Heart left ventricle (tissue), 16 donors: ENCODE measurements at regions not wholly inside any gene's neighbourhood (a gene's known extent, or its start where the extent isn't known, plus 50 kb on each side); places are given as distances from the start of the nearest gene placed in this dataset.

Source experiments
- ATAC-seq, 4 donors: fragments of 200-7000 bp; cut with Tn5 transposase; one replicate each; pipeline ENCODE4 v1.9.1; 2020 to 2022; ENCODE audit warnings: moderate library complexity in 4 of 4, mild to moderate bottlenecking in 3 of 4, moderate number of reproducible peaks in 1 of 4
- DNase-seq, 5 donors: peaks; one replicate each; pipeline ENCODE4 v3.0.0-alpha.2; 2020
- H3K27ac ChIP-seq, 12 donors: fragments of 200-600 bp; sonication (generic) in 4 of 12; one replicate each; pipeline versions ENCODE4 v1.5.0 to v1.8.0; 2016 to 2022; ENCODE audit warnings: mild to moderate bottlenecking in 2 of 12
- H3K27me3 ChIP-seq, 9 donors: fragments of 200-600 bp; sonication (generic) in 2 of 9; one replicate each; pipeline versions ENCODE4 v1.5.1 to v1.8.0; 2016 to 2022; ENCODE audit warnings: mild to moderate bottlenecking in 3 of 9
- H3K36me3 ChIP-seq, 9 donors: fragments of 200-600 bp; sonication (generic) in 2 of 9; one replicate each; pipeline versions ENCODE4 v1.5.0 to v1.8.0; 2018 to 2022; ENCODE audit warnings: mild to moderate bottlenecking in 2 of 9
- H3K4me1 ChIP-seq, 12 donors: fragments of 200-600 bp; sonication (generic) in 4 of 12; one replicate each; pipeline versions ENCODE4 v1.5.0 to v1.8.0; 2016 to 2022; ENCODE audit warnings: mild to moderate bottlenecking in 3 of 12
- H3K4me3 ChIP-seq, 12 donors: fragments of 200-600 bp; sonication (generic) in 4 of 12; one replicate each; pipeline versions ENCODE4 v1.5.0 to v1.8.0; 2017 to 2022; ENCODE audit warnings: mild to moderate bottlenecking in 9 of 12, moderate library complexity in 4 of 12
- H3K9me3 ChIP-seq, 12 donors: fragments of 200-600 bp; sonication (generic) in 4 of 12; one replicate each; pipeline versions ENCODE4 v1.5.0 to v1.8.0; 2016 to 2022; ENCODE audit warnings: mild to moderate bottlenecking in 1 of 12
- CTCF ChIP-seq, 12 donors: fragments of 200-600 bp; sonication (generic) in 4 of 12; IDR thresholded peaks; one replicate each; pipeline versions ENCODE4 v1.5.0 to v1.8.0; 2018 to 2022; ENCODE audit warnings: antibody characterized with exemption in 12 of 12, mild to moderate bottlenecking in 5 of 12
- POLR2A ChIP-seq, 2 donors: fragments of 450-650 bp; IDR thresholded peaks; one replicate each; pipeline ENCODE4 v1.6.1; 2017; ENCODE audit warnings: antibody characterized with exemption in 2 of 2, mild to moderate bottlenecking in 2 of 2, moderate library complexity in 2 of 2
- WGBS, 4 donors: extraction: QIAGEN DNeasy Blood & Tissue Kit in 2 of 4; methylation state at CpG; one replicate each; pipeline versions ENCODE4 v1.1.5 to v1.1.7; 2013 to 2018; 5-methylcytosine and 5-hydroxymethylcytosine counted together
- intact Hi-C, 10 donors: fragments of 100-400 bp; cut with DNase I; formaldehyde crosslinking; loops; one replicate each; pipeline versions ENCODE4 v1.11.1 to v1.14.2; 2022
- donor health status: ischemic (EF 13 %, LVEDD 7.1; RV severe dilation, severe dysfunction).
- donor health status: healthy with polysubstance abuse.
- donor health status: DM: no; HTN: yes; CAD: no.
- donor health status: DM: no; HTN: no; CAD: no.
- donor health status: ischemic (EF 25% LVEDD 6.9; RV normal size, moderate dysfunction).
- donor health status: ischemic (EF 25% LVEDD 5.7; RV mildly dilated, moderate dysfunction).
- donor health status: healthy.
- donor health status: DM: yes; HTN: yes; CAD: no.
- donor health status: ischemic (EF 35%, LVEDD 5.7; RV mildly dilated, moderate dysfunction).
- donor health status: nonischemic (EF 11% LVEDD 7.7; RV severe dilation, severe dysfunction).
- donor health status: DM: yes; HTN: yes; CAD: no.
- donor health status: PGD.
- donor health status: ischemic (EF 29% LVEDD 5.4; RV normal size, mild dysfunction).
- donor health status: nonischemic (EF 23%, LVEDD 6.1; RV moderate dilation, normal function).

GRCh38 chr14:22194664-22195063 is 394.4 kb downstream of the DAD1 start:
- intact Hi-C loops = no loop called here
- WGBS, 4 donors = 21 to 42% (median 30%) methylated on average over 2 of the region's 2 CpGs

GRCh38 chr14:22190411-22191191 is 398.4 kb downstream of the DAD1 start:
- TF ChIP-seq CTCF (IDR thresholded peaks at IDR 0.05) (no peak), POLR2A (IDR thresholded peaks at IDR 0.05) (no peak)
- no peak overlapping the region for H3K4me3 ChIP-seq
- H3K27me3 ChIP-seq = no peaks in the 10 kb centered on the region
- no peak for DNase-seq
- no peak overlapping the region for H3K27ac ChIP-seq
- ATAC-seq = no peak
- H3K9me3 ChIP-seq = no peaks in the 10 kb centered on the region
- H3K4me1 ChIP-seq = no peaks in the 10 kb centered on the region
- H3K36me3 ChIP-seq = no peaks in the 10 kb centered on the region
- intact Hi-C loops = no loop called here
- WGBS, 4 donors = 79 to 90% (median 83%) methylated on average over 10 of the region's 10 CpGs

More at GRCh38 chr14:22194664-22195063, 394.4 kb downstream of the DAD1 start:
- Histone ChIP-seq H3K4me1 (no peaks in the 10 kb centered on the region), H3K4me3 (no peak overlapping the region), H3K9me3 (peaks cover 0 to 12% (median 0%) of the 10 kb centered on the region in 12 donors), H3K27me3 (no peaks in the 10 kb centered on the region), H3K27ac (no peak overlapping the region), H3K36me3 (no peaks in the 10 kb centered on the region)
- TF ChIP-seq POLR2A (IDR thresholded peaks at IDR 0.05) = no peak
- no peak for TF ChIP-seq CTCF (IDR thresholded peaks at IDR 0.05)
- ATAC-seq = no peak
- no peak for DNase-seq

- H3K36me3 ChIP-seq = no peaks in the 10 kb centered on the region
- no peaks in the 10 kb centered on the region for H3K4me1 ChIP-seq
- DNase-seq (no peak), ATAC-seq (no peak)
- H3K9me3 ChIP-seq = no peaks in the 10 kb centered on the region
- 73 to 85% (median 80%) methylated on average over 3 of the region's 3 CpGs for whole genome bisulfite sequencing, 4 donors
- intact Hi-C loops = no loop called here
- no peak for TF ChIP-seq CTCF (IDR thresholded peaks at IDR 0.05)
- TF ChIP-seq POLR2A (IDR thresholded peaks at IDR 0.05) = no peak
- no peaks in the 10 kb centered on the region for H3K27me3 ChIP-seq
- H3K4me3 ChIP-seq = no peak overlapping the region
- H3K27ac ChIP-seq = no peak overlapping the region
These were observed 399.1 kb downstream of the DAD1 start for GRCh38 chr14:22189881-22190280.

DNA sequence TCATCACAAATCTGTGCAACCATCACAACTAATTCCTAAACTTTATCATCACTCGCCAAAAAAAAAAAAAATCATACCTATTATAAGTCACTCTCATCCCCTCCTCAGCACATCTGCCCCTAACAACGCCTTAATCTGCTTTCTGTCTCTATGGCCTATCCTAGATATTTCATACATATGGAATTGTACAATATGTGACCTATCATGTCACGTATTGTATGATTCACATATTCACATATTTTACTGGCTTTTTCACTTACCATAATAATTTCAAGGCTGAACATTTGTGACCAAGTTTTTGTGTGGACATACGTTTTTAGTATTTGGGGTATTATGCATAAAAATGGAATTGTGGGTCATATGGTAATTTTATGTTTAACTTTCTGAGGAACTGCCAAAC is 400.7 kb downstream of the DAD1 start:
- H3K4me3 ChIP-seq = no peak overlapping the region
- intact Hi-C loops = no loop called here
- no peaks in the 10 kb centered on the region for H3K27me3 ChIP-seq
- H3K36me3 ChIP-seq = no peaks in the 10 kb centered on the region
- H3K9me3 ChIP-seq = no peaks in the 10 kb centered on the region
- no peak for TF ChIP-seq CTCF (IDR thresholded peaks at IDR 0.05)
- TF ChIP-seq POLR2A (IDR thresholded peaks at IDR 0.05) = no peak
- ATAC-seq (no peak), DNase-seq (no peak)
- no peak overlapping the region for H3K27ac ChIP-seq
- WGBS, 4 donors = 79 to 89% (median 84%) methylated on average over 4 of the region's 4 CpGs
- H3K4me1 ChIP-seq = no peaks in the 10 kb centered on the region
